ENCODE measurements at regions not wholly inside any gene's neighbourhood (a gene's known extent, or its start where the extent isn't known, plus 50 kb on each side); places are given as distances from the start of the nearest gene placed in this dataset.

- intact Hi-C loops (cut with DNase I; ENCODE audit: low total_unique reads): no loop called here
- no peak for DNase-seq
- H3K27ac ChIP-seq: no peak overlapping the region
- TF ChIP-seq POLR2A (IDR thresholded peaks at IDR 0.05) (no peak), CTCF (IDR thresholded peaks at IDR 0.05) (no peak)
- H3K4me3 ChIP-seq: no peak overlapping the region
- no peaks in the 10 kb centered on the region for H3K36me3 ChIP-seq
- H3K27me3 ChIP-seq: no peaks in the 10 kb centered on the region
- H3K4me1 ChIP-seq: no peaks in the 10 kb centered on the region
- H3K9me3 ChIP-seq: no peaks in the 10 kb centered on the region
Measured at GRCh38 chr16:59510008-59510424, 775.9 kb upstream of the GOT2 start.

- Histone ChIP-seq H3K27ac (no peak overlapping the region), H3K36me3 (no peaks in the 10 kb centered on the region), H3K9me3 (no peaks in the 10 kb centered on the region), H3K4me1 (no peaks in the 10 kb centered on the region), H3K27me3 (peaks cover 0 to 4% of the 10 kb centered on the region in 2 donors), H3K4me3 (no peak overlapping the region)
- TF ChIP-seq CTCF (IDR thresholded peaks at IDR 0.05) (no peak), POLR2A (IDR thresholded peaks at IDR 0.05) (no peak)
- intact Hi-C loops (cut with DNase I; ENCODE audit: low total_unique reads): no loop called here
- no peak for DNase-seq
Measured at GRCh38 chr16:59500601-59501000, 766.5 kb upstream of the GOT2 start.

- no peak for DNase-seq
- no peaks in the 10 kb centered on the region for H3K9me3 ChIP-seq
- no peaks in the 10 kb centered on the region for H3K4me1 ChIP-seq
- intact Hi-C loops (cut with DNase I; ENCODE audit: low total_unique reads): no loop called here
- TF ChIP-seq POLR2A (IDR thresholded peaks at IDR 0.05) (no peak), CTCF (IDR thresholded peaks at IDR 0.05) (no peak)
- H3K4me3 ChIP-seq: no peak overlapping the region
- no peaks in the 10 kb centered on the region for H3K36me3 ChIP-seq
- H3K27me3 ChIP-seq: no peaks in the 10 kb centered on the region
- no peak overlapping the region for H3K27ac ChIP-seq
Measured at GRCh38 chr16:59487067-59487466, 753.0 kb upstream of the GOT2 start.

GRCh38 chr16:59484833-59485516, 750.9 kb upstream of the GOT2 start:
- DNase-seq: no peak
- Histone ChIP-seq H3K27me3 (no peaks in the 10 kb centered on the region), H3K27ac (no peak overlapping the region), H3K36me3 (no peaks in the 10 kb centered on the region), H3K4me1 (no peaks in the 10 kb centered on the region), H3K4me3 (no peak overlapping the region), H3K9me3 (no peaks in the 10 kb centered on the region)
- no peak for TF ChIP-seq CTCF (IDR thresholded peaks at IDR 0.05)
- no peak for TF ChIP-seq POLR2A (IDR thresholded peaks at IDR 0.05)
- intact Hi-C loops (cut with DNase I; ENCODE audit: low total_unique reads): no loop called here

GRCh38 chr16:59478838-59479237, 744.7 kb upstream of the GOT2 start:
- no peak for TF ChIP-seq POLR2A (IDR thresholded peaks at IDR 0.05)
- TF ChIP-seq CTCF (IDR thresholded peaks at IDR 0.05): no peak
- intact Hi-C loops (cut with DNase I; ENCODE audit: low total_unique reads): no loop called here
- Histone ChIP-seq H3K36me3 (no peaks in the 10 kb centered on the region), H3K27me3 (no peaks in the 10 kb centered on the region), H3K4me3 (no peak overlapping the region), H3K4me1 (no peaks in the 10 kb centered on the region), H3K27ac (no peak overlapping the region), H3K9me3 (no peaks in the 10 kb centered on the region)
- DNase-seq: no peak

Measured in uterus (tissue), 3 donors.